ENCODE measurements at regions not wholly inside any gene's neighbourhood (a gene's known extent, or its start where the extent isn't known, plus 50 kb on each side); places are given as distances from the start of the nearest gene placed in this dataset.

DNA sequence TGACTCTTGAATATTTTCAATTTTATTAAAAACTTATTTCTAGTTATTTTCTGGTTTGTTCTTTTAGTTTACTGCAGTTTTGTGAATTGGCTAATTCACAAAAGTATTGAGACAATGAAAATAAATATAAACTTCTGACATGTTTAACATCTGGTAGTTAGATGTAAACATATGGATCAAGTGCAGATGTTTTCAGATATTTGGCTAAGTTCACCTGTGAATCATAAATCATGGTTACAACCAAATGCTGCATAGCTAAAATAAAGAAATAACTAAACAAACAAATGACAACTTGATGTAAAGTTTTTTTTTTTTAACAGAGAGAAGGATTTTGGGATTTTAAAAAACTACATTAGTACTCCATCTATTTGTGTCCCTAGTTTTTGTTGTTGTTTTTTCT is 484.6 kb downstream of the SLCO4C1 start:
- Histone ChIP-seq H3K23me2 (ENCODE audit: insufficient read length, low read depth, low read length, poor library complexity, severe bottlenecking) (no peaks in the 10 kb centered on the region), H3K79me1 (ENCODE audit: insufficient read depth, low read depth, low read length, poor library complexity, severe bottlenecking) (no peaks in the 10 kb centered on the region), H3K4me2 (ENCODE audit: insufficient read depth, insufficient read length, low read length) (no peak overlapping the region), H3K9ac (ENCODE audit: extremely low read depth, insufficient read length, low read length) (no peak overlapping the region), H3K27me3 (ENCODE audit: insufficient read depth, low read length) (no peaks in the 10 kb centered on the region), H3K79me2 (ENCODE audit: insufficient read depth, low read length) (no peaks in the 10 kb centered on the region), H2AK5ac (ENCODE audit: insufficient read length, low read length) (no peak overlapping the region), H2BK15ac (ENCODE audit: low read depth, low read length) (no peak overlapping the region), H3K4ac (ENCODE audit: low read depth, low read length) (no peak overlapping the region), H2BK20ac (ENCODE audit: low read depth, low read length, poor library complexity, severe bottlenecking) (no peak overlapping the region), H3T11ph (ENCODE audit: low read length) (no peak overlapping the region), H3K23ac (ENCODE audit: insufficient read length, low read depth, low read length) (no peak overlapping the region), H4K20me1 (ENCODE audit: control insufficient read depth, insufficient read depth, insufficient read length) (no peaks in the 10 kb centered on the region), H3K18ac (ENCODE audit: insufficient read length, low read depth, low read length) (no peak overlapping the region), H3K27ac (ENCODE audit: insufficient read length, low read depth, low read length) (no peak overlapping the region), H4K8ac (replicated peaks; ENCODE audit: insufficient read length, low read depth, low read length) (no peak overlapping the region), H4K91ac (ENCODE audit: insufficient read length, low read depth, low read length) (no peak overlapping the region), H2BK12ac (ENCODE audit: insufficient read length, low read depth, low read length) (no peak overlapping the region), H3K14ac (ENCODE audit: insufficient read depth, low read length) (no peak overlapping the region), H3K56ac (ENCODE audit: insufficient read length, low read depth, low read length) (no peak overlapping the region), H3K4me1 (ENCODE audit: insufficient read depth, low read length) (no peaks in the 10 kb centered on the region), H3K9me3 (ENCODE audit: control insufficient read depth, low read depth, low read length) (no peaks in the 10 kb centered on the region), H4K5ac (ENCODE audit: insufficient read length, low read depth, low read length) (no peak overlapping the region), H2AFZ (ENCODE audit: low read length) (no peak overlapping the region), H2BK5ac (ENCODE audit: insufficient read length, low read length) (no peak overlapping the region), H2BK120ac (ENCODE audit: low read depth, low read length, poor library complexity, severe bottlenecking) (no peak overlapping the region)
- H3K9me3 Mint-ChIP-seq: no peaks in the 10 kb centered on the region
- no peak overlapping the region for H3K27ac Mint-ChIP-seq
- H3K4me1 Mint-ChIP-seq: no peaks in the 10 kb centered on the region
- no peak overlapping the region for H3K4me3 Mint-ChIP-seq
- no peak for DNase-seq
- H3K27me3 Mint-ChIP-seq (ENCODE audit: low read depth): no peaks in the 10 kb centered on the region
- TF ChIP-seq, protein P1, sequence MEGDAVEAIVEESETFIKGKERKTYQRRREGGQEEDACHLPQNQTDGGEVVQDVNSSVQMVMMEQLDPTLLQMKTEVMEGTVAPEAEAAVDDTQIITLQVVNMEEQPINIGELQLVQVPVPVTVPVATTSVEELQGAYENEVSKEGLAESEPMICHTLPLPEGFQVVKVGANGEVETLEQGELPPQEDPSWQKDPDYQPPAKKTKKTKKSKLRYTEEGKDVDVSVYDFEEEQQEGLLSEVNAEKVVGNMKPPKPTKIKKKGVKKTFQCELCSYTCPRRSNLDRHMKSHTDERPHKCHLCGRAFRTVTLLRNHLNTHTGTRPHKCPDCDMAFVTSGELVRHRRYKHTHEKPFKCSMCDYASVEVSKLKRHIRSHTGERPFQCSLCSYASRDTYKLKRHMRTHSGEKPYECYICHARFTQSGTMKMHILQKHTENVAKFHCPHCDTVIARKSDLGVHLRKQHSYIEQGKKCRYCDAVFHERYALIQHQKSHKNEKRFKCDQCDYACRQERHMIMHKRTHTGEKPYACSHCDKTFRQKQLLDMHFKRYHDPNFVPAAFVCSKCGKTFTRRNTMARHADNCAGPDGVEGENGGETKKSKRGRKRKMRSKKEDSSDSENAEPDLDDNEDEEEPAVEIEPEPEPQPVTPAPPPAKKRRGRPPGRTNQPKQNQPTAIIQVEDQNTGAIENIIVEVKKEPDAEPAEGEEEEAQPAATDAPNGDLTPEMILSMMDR (conservative IDR thresholded peaks at IDR 0.05): no peak
- no peaks in the 10 kb centered on the region; a peak in 1 of 7 replicates for H3K36me3 Mint-ChIP-seq (ENCODE audit: insufficient read depth in 1 of 3, low read depth in 3 of 3)

All from H9 (cell line).